ENCODE measurements at regions not wholly inside any gene's neighbourhood (a gene's known extent, or its start where the extent isn't known, plus 50 kb on each side); places are given as distances from the start of the nearest gene placed in this dataset.

DNA sequence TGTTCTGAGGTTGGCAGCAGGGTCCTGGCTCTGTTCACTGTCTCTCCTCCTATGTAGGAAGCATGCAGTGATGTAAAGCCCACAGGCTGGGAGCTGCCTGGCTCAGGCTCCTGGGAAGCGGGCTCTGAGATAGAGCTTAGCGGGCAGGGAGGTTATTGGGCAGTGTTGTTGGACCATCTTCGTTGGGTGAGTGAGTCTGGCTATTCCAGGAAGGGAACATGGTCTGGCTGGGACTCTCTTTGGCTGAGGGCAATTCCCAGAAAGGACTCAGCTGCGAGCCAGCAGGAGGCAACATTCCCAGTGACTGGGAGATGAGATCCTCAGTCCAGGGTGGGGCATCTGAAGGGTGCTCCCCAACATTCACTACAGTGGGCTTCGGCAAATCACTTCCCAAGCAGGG is 96.2 kb downstream of the CCDC185 start:
- TF ChIP-seq, protein P1, sequence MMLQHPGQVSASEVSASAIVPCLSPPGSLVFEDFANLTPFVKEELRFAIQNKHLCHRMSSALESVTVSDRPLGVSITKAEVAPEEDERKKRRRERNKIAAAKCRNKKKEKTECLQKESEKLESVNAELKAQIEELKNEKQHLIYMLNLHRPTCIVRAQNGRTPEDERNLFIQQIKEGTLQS (CRISPR knock-in tag; conservative IDR thresholded peaks at IDR 0.05), result no peak
- TF ChIP-seq, protein P2, sequence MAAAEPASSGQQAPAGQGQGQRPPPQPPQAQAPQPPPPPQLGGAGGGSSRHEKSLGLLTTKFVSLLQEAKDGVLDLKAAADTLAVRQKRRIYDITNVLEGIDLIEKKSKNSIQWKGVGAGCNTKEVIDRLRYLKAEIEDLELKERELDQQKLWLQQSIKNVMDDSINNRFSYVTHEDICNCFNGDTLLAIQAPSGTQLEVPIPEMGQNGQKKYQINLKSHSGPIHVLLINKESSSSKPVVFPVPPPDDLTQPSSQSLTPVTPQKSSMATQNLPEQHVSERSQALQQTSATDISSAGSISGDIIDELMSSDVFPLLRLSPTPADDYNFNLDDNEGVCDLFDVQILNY (CRISPR knock-in tag; IDR thresholded peaks at IDR 0.05), result no peak
- TF ChIP-seq, protein P3, sequence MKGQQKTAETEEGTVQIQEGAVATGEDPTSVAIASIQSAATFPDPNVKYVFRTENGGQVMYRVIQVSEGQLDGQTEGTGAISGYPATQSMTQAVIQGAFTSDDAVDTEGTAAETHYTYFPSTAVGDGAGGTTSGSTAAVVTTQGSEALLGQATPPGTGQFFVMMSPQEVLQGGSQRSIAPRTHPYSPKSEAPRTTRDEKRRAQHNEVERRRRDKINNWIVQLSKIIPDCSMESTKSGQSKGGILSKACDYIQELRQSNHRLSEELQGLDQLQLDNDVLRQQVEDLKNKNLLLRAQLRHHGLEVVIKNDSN (CRISPR knock-in tag; IDR thresholded peaks at IDR 0.05), result no peak
- TF ChIP-seq, protein P4, sequence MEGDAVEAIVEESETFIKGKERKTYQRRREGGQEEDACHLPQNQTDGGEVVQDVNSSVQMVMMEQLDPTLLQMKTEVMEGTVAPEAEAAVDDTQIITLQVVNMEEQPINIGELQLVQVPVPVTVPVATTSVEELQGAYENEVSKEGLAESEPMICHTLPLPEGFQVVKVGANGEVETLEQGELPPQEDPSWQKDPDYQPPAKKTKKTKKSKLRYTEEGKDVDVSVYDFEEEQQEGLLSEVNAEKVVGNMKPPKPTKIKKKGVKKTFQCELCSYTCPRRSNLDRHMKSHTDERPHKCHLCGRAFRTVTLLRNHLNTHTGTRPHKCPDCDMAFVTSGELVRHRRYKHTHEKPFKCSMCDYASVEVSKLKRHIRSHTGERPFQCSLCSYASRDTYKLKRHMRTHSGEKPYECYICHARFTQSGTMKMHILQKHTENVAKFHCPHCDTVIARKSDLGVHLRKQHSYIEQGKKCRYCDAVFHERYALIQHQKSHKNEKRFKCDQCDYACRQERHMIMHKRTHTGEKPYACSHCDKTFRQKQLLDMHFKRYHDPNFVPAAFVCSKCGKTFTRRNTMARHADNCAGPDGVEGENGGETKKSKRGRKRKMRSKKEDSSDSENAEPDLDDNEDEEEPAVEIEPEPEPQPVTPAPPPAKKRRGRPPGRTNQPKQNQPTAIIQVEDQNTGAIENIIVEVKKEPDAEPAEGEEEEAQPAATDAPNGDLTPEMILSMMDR (IDR thresholded peaks at IDR 0.05), result no peak
- TF ChIP-seq, protein P5, sequence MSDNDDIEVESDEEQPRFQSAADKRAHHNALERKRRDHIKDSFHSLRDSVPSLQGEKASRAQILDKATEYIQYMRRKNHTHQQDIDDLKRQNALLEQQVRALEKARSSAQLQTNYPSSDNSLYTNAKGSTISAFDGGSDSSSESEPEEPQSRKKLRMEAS (CRISPR knock-in tag; IDR thresholded peaks at IDR 0.05), result no peak
- TF ChIP-seq TCF7 (CRISPR knock-in tag; IDR thresholded peaks at IDR 0.05; ENCODE audit: low read depth), result no peak
- TF ChIP-seq FOXJ3 (CRISPR knock-in tag; IDR thresholded peaks at IDR 0.05; ENCODE audit: borderline replicate concordance), result no peak
- no peak for TF ChIP-seq SMAD3 (CRISPR knock-in tag; IDR thresholded peaks at IDR 0.05; ENCODE audit: borderline replicate concordance)
- TF ChIP-seq ZNF138 (CRISPR knock-in tag; conservative IDR thresholded peaks at IDR 0.05), result no peak
- TF ChIP-seq, protein P6, sequence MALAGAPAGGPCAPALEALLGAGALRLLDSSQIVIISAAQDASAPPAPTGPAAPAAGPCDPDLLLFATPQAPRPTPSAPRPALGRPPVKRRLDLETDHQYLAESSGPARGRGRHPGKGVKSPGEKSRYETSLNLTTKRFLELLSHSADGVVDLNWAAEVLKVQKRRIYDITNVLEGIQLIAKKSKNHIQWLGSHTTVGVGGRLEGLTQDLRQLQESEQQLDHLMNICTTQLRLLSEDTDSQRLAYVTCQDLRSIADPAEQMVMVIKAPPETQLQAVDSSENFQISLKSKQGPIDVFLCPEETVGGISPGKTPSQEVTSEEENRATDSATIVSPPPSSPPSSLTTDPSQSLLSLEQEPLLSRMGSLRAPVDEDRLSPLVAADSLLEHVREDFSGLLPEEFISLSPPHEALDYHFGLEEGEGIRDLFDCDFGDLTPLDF (CRISPR knock-in tag; IDR thresholded peaks at IDR 0.05), result no peak

Measured in WTC11 (cell line).